ENCODE measurements at regions not wholly inside any gene's neighbourhood (a gene's known extent, or its start where the extent isn't known, plus 50 kb on each side); places are given as distances from the start of the nearest gene placed in this dataset.

DNA sequence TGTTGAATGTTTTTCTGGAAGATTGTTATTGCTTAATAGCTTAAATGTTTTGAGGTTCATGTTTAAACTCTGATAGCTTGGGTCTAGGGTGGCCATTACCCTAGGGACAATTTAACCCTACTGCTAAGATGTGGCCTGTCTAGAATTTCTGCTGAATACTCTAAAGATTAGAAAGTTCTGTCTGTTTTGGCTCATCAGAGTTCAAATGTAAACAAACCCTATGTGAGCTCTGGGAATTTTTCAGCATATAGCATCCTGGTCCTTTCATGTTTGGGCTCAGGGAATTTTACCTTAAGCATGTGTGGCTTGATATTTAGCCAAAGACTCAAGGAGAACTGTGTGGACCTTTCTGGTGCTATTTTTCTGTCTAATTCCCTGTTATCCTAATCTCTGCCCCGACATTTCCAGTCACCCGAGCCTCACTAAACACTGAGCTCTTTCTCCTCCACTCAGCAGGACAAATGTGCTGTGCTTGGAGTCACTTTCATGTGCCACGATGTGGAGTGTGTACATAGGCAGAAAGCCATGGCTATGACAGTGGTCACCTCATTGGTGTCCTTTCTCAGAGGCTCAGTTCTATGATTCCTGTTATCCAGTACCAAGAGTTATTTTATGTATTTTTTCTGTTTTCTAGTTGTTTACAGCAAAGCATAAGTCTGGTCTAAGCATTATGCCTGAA is 492.5 kb upstream of the SPHKAP start:
- Mint-ChIP-seq H3K27ac (no peak overlapping the region), H3K27me3 (no peaks in the 10 kb centered on the region), H3K36me3 (ENCODE audit: low read depth) (no peaks in the 10 kb centered on the region), H3K9me3 (no peaks in the 10 kb centered on the region), H3K4me3 (no peak overlapping the region), H3K4me1 (no peaks in the 10 kb centered on the region)
- POLR2A ChIA-PET, result no interaction called here
- CTCF ChIA-PET, result interaction anchor here (1.0 kb wide), 1 partner anchor 8 kb away, joined by 3 read pairs; no protein-coding TSS in a partner anchor
- DNase-seq, result no peak

DNA sequence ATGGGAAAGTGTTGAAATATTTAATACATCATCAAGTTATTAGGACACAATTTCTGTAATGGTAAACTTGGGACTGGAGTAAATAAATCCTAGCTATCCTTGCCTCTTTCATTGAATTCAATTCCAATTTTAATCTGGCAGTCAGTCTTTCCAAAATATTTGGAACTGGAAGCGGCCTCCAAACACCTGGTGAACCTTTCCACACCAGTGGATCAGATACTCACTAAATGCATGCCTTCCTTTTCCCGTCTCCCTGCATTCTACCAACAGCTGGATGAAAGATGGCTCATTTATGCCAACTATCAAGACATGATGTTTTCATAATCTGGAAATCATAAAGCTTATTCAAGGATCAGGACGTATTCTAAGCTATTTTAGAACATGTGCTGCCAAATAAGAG is 488.2 kb upstream of the SPHKAP start:
- Mint-ChIP-seq H3K36me3 (ENCODE audit: low read depth) (no peaks in the 10 kb centered on the region), H3K9me3 (peaks cover 2% of the 10 kb centered on the region), H3K4me1 (no peaks in the 10 kb centered on the region), H3K4me3 (no peak overlapping the region), H3K27me3 (no peaks in the 10 kb centered on the region), H3K27ac (no peak overlapping the region)
- ChIA-PET CTCF (no interaction called here), POLR2A (no interaction called here)
- no peak for DNase-seq

DNA sequence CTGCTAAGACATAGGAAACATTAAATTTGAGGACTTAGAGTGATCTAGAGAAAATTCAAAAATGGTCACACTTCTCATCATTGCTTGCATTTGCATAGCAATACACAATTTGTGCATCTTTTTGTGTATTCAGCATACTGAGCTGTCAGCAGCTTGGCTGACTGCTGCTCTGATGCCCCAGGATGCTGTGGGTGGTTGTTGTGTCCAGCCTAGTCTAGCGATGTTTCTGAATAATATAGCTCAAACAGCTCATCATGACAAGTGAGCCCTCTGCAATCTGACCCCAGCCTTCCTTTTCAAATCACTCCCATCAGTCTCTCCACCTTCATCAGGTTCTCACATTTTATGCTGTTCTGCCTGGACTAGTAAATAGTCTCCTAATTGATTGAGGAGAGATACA is 483.7 kb upstream of the SPHKAP start:
- ChIA-PET POLR2A (no interaction called here), CTCF (interaction anchor here (0.9 kb wide), 1 partner anchor 9 kb away, joined by 3 read pairs; no protein-coding TSS in a partner anchor)

DNA sequence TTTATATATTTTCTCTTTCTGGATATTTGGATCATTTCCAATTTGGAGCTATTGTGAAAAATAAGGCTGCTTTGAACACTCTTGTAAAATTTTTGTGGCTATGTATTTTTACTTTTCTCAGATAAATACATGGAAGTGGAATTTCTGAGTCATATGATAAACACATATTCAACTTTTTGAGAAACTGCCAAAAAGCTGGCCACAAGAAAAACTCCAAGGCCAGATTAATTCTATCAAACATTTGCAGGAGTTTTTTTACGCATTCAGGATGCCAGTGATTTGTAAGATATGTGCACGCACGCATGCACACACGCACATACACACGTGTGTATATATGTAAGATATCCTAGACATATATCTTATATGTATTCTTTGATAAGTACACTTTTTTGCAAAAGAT is 477.5 kb upstream of the SPHKAP start:
- DNase-seq, result no peak
- Mint-ChIP-seq H3K27ac (no peak overlapping the region), H3K4me1 (no peaks in the 10 kb centered on the region), H3K9me3 (no peaks in the 10 kb centered on the region), H3K36me3 (ENCODE audit: low read depth) (no peaks in the 10 kb centered on the region), H3K27me3 (no peaks in the 10 kb centered on the region), H3K4me3 (no peak overlapping the region)
- ChIA-PET CTCF (no interaction called here), POLR2A (no interaction called here)

More for the DNA sequence above, 483.7 kb upstream of the SPHKAP start:
- H3K27me3 Mint-ChIP-seq, result no peaks in the 10 kb centered on the region
- H3K4me1 Mint-ChIP-seq, result no peaks in the 10 kb centered on the region
- no peak overlapping the region for H3K27ac Mint-ChIP-seq
- H3K36me3 Mint-ChIP-seq (ENCODE audit: low read depth), result no peaks in the 10 kb centered on the region
- no peak overlapping the region for H3K4me3 Mint-ChIP-seq
- DNase-seq, result no peak
- H3K9me3 Mint-ChIP-seq, result peaks cover 6% of the 10 kb centered on the region

DNA sequence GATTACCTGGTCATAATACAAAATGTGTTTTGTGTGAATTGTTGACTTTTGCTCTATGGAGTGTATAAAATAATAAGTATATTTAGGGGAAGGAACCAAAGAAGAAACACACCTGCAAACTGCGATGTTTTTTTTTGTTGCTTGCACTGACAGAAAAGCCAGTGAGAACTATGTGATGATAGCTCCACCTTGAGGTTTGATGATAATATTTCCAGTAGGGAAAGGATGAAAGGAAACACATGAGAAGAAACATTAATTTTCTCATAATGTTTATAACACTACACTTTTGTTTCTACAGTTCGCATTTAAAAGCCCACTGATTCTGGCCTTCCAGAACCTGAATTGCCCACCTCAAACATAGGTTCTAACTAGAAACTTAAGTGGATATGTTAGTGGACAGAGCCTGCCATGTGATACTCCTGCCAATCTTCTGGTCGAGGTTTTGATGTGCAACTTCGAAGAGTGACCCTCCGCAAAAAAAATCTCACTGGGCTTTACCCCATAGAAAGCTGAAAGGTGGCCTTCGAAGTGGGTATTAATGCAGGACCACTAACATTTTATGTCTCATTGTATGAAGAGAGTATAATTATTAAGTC is 476.4 kb upstream of the SPHKAP start:
- H3K4me1 Mint-ChIP-seq, result no peaks in the 10 kb centered on the region
- no peaks in the 10 kb centered on the region for H3K27me3 Mint-ChIP-seq
- POLR2A ChIA-PET, result no interaction called here

DNA sequence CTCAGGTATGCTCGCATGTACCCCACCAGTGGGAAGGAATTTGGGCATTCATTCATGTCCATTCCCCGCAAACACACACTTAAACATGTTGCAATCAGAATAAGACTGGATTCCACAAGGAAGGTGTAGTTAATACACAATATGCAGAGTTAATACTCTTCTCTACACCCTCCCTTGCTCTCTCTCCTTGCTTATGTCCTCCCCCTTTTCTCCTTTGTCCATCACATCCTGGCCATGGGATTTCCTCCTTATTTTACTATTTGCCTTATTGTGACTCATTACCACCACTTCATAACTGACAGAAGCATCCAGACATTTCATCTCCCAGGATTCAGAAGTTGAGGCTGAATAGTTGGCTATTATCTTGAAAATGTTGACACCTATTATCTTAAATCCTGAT is 473.8 kb upstream of the SPHKAP start:
- H3K27me3 Mint-ChIP-seq, result no peaks in the 10 kb centered on the region

More for the DNA sequence above, 476.4 kb upstream of the SPHKAP start:
- Mint-ChIP-seq H3K9me3 (no peaks in the 10 kb centered on the region), H3K27ac (no peak overlapping the region), H3K4me3 (no peak overlapping the region), H3K36me3 (ENCODE audit: low read depth) (no peaks in the 10 kb centered on the region)
- CTCF ChIA-PET, result interaction anchor here (0.8 kb wide), 1 partner anchor 767 kb away, joined by 3 read pairs; no protein-coding TSS in a partner anchor
- DNase-seq, result no peak

DNA sequence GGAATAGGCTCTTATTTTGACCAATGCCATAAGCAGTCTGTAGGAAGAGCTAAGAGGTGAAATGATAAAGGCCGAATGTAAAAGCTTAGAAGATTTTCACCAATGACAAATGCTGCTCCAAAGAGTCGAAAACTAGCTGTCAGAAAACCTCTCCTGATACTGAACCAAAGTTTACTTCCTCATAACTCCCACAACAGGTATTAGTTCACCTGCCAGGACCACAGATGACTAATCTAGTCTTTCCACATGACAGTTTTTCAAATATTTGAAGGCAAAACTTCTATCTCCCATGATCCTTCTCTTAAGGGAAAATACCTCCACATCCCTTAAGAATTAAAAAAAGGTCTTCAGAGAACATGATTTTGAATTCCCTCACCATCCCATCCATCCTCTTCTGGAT is 473.2 kb upstream of the SPHKAP start:
- Mint-ChIP-seq H3K9me3 (no peaks in the 10 kb centered on the region), H3K4me3 (no peak overlapping the region), H3K4me1 (no peaks in the 10 kb centered on the region), H3K27ac (no peak overlapping the region), H3K27me3 (no peaks in the 10 kb centered on the region), H3K36me3 (ENCODE audit: low read depth) (no peaks in the 10 kb centered on the region)
- ChIA-PET POLR2A (no interaction called here), CTCF (no interaction called here)
- no peak for DNase-seq

More for the DNA sequence above, 473.8 kb upstream of the SPHKAP start:
- POLR2A ChIA-PET, result no interaction called here
- Mint-ChIP-seq H3K27ac (no peak overlapping the region), H3K4me1 (no peaks in the 10 kb centered on the region), H3K9me3 (no peaks in the 10 kb centered on the region), H3K36me3 (ENCODE audit: low read depth) (no peaks in the 10 kb centered on the region), H3K4me3 (no peak overlapping the region)
- CTCF ChIA-PET, result interaction anchor here (0.6 kb wide), 1 partner anchor 304 kb away, joined by 3 read pairs; no protein-coding TSS in a partner anchor
- DNase-seq, result no peak

DNA sequence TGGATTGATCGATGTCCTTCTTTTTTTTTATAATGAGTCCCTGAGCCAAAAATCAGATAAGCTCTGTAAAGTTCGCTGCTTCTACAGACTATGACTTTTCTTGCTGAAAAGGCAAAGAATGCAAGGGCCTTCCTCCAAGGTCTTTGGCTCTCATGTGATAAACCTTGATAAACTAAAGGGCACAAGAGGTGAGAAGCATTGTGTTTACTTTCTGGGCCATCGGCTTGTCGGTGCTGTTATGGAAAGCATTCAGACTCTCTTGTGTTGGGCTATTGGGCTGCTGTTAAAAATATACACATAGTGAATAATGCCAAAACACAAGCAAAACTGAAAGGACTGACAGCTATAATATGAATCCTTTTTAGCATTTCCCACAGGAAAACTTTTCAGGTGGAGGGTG is 472.4 kb upstream of the SPHKAP start:
- Mint-ChIP-seq H3K4me3 (no peak overlapping the region), H3K27ac (no peak overlapping the region), H3K27me3 (no peaks in the 10 kb centered on the region), H3K9me3 (no peaks in the 10 kb centered on the region), H3K4me1 (no peaks in the 10 kb centered on the region), H3K36me3 (ENCODE audit: low read depth) (no peaks in the 10 kb centered on the region)
- POLR2A ChIA-PET, result no interaction called here
- no peak for DNase-seq
- CTCF ChIA-PET, result no interaction called here

DNA sequence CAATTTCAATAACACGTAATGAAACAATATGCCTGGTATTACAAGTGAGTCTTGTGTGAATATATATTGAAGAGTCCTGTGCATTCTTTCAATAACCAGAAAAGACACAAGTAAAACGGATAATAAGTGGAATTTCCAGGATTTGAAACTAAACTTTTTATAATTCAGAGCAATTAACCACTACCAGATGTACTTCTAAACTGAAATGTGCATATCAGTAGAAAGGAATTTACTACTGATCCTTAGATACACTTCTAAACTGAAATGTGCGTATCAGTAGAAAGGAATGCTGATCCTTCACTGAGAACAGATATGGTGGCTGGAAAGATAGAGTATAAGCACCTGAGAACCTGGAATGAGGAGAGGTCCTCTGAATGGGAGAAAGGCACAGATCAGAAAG is 470.9 kb upstream of the SPHKAP start:
- ChIA-PET POLR2A (no interaction called here), CTCF (no interaction called here)
- no peaks in the 10 kb centered on the region for H3K27me3 Mint-ChIP-seq
- no peaks in the 10 kb centered on the region for H3K9me3 Mint-ChIP-seq
- no peak overlapping the region for H3K27ac Mint-ChIP-seq
- H3K36me3 Mint-ChIP-seq (ENCODE audit: low read depth), result no peaks in the 10 kb centered on the region
- H3K4me3 Mint-ChIP-seq, result no peak overlapping the region
- DNase-seq, result no peak
- H3K4me1 Mint-ChIP-seq, result no peaks in the 10 kb centered on the region

DNA sequence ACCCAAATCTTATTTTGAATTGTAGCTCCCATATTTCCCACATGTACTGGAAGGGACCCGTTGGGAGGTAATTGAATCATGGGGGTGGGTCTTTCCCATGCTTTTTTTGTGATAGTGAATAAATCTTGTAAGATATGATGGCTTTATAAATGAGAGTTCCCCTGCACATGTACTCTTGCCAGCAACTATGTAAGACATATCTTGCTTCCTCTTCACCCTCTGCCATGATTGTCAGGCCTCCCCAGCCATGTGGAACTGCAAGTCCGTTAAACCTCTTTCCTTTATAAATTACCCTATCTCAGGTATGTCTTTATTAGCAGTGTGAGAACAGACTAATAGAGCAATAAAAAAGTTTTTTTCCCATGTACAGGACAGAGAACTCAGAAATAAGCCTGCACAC is 468.4 kb upstream of the SPHKAP start:
- Mint-ChIP-seq H3K4me1 (no peaks in the 10 kb centered on the region), H3K36me3 (ENCODE audit: low read depth) (no peaks in the 10 kb centered on the region), H3K27me3 (no peaks in the 10 kb centered on the region), H3K27ac (no peak overlapping the region), H3K9me3 (no peaks in the 10 kb centered on the region), H3K4me3 (no peak overlapping the region)
- CTCF ChIA-PET, result no interaction called here
- POLR2A ChIA-PET, result no interaction called here
- DNase-seq, result no peak

DNA sequence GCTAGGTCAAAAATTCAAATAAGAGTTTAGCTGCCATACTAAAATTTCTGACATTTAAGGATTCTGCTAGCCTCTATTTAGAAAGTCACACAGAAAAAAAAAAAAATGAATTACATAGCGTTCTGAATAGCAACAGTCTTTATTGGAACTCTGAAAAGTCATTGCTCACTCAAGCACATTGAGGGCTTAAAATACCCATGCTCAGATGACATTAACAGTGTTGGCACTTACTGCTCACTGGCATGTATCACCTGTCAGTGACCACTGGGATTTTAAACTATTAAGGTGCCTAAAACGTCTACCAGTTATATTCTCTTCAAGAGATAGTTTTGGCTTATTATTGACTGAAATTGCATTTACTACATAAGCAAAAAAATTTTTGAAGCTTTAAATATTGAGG is 468.0 kb upstream of the SPHKAP start:
- CTCF ChIA-PET, result no interaction called here
- Mint-ChIP-seq H3K27ac (no peak overlapping the region), H3K4me1 (no peaks in the 10 kb centered on the region), H3K27me3 (no peaks in the 10 kb centered on the region), H3K36me3 (ENCODE audit: low read depth) (no peaks in the 10 kb centered on the region), H3K4me3 (no peak overlapping the region), H3K9me3 (no peaks in the 10 kb centered on the region)
- no peak for DNase-seq
- POLR2A ChIA-PET, result no interaction called here

DNA sequence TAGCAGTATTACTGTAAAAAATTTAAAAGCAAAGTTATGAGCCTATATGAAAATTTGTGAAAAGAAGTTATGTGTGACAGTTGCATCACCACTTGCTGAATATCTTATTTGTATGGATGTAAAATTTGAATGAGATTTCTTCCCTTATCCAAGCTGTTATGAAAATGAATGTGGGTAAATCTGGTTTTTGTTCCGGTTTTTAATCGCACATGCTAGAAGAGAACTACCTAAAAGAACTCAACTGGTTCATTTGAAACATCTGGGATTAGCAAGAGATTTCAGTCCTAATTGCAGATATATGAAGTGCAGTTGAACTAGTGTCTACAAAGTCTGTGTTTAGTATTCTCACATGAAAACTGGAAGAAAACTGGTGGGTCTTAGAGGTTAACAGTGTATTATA is 467.1 kb upstream of the SPHKAP start:
- CTCF ChIA-PET, result no interaction called here
- POLR2A ChIA-PET, result no interaction called here
- no peaks in the 10 kb centered on the region for H3K27me3 Mint-ChIP-seq
- no peaks in the 10 kb centered on the region for H3K4me1 Mint-ChIP-seq
- no peak overlapping the region for H3K27ac Mint-ChIP-seq
- DNase-seq, result no peak
- no peaks in the 10 kb centered on the region for H3K9me3 Mint-ChIP-seq
- H3K4me3 Mint-ChIP-seq, result no peak overlapping the region
- H3K36me3 Mint-ChIP-seq (ENCODE audit: low read depth), result no peaks in the 10 kb centered on the region

DNA sequence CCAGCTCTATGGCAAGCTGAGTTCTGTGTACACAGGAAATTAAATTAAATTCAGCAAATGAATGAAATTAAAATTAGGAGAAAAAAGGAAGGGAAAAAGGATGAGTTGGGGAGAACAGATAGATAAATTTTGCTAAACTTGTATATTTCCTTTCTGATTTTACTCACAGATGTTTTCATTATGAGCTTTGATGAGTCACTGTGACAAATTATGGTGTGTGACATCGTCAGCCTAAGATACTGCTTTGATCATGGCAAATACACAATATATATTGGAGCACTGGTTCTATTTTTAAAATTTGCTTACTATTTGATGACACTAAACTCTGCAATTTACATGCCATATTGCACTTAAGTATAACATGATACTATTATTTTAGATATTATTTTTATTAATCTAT is 464.6 kb upstream of the SPHKAP start:
- H3K27ac Mint-ChIP-seq, result no peak overlapping the region
- POLR2A ChIA-PET, result no interaction called here
- no peak for DNase-seq
- CTCF ChIA-PET, result no interaction called here
- no peaks in the 10 kb centered on the region for H3K36me3 Mint-ChIP-seq (ENCODE audit: low read depth)
- no peaks in the 10 kb centered on the region for H3K27me3 Mint-ChIP-seq
- H3K9me3 Mint-ChIP-seq, result peaks cover 2% of the 10 kb centered on the region
- no peak overlapping the region for H3K4me3 Mint-ChIP-seq
- no peaks in the 10 kb centered on the region for H3K4me1 Mint-ChIP-seq

DNA sequence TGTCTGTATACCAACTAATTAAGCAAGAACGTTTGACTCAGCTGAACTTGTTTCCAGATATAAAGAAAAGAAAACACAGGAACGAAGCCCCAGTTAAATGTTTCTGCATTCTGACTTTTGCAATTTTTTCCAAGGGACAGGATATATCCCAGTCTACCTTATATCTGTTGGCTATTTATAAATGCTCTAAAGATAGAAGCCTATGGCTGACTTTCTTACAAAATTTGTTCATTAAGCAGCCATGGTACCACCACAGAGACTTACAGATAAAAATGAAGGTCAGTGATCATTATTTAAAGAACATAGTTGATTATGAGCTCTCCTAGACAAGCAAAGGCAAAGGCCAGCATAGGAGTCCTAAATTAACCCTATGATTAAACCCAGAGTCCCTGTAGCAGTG is 462.7 kb upstream of the SPHKAP start:
- Mint-ChIP-seq H3K27ac (no peak overlapping the region), H3K9me3 (peaks cover 2% of the 10 kb centered on the region), H3K4me1 (no peaks in the 10 kb centered on the region), H3K27me3 (no peaks in the 10 kb centered on the region), H3K36me3 (ENCODE audit: low read depth) (no peaks in the 10 kb centered on the region), H3K4me3 (no peak overlapping the region)
- ChIA-PET POLR2A (no interaction called here), CTCF (no interaction called here)
- DNase-seq, result no peak
